B cell (primary cell): ENCODE measurements at regions not wholly inside any gene's neighbourhood (a gene's known extent, or its start where the extent isn't known, plus 50 kb on each side); places are given as distances from the start of the nearest gene placed in this dataset.

ENCODE experiments used
- ATAC-seq: fragments of 200-7000 bp; cut with Tn5 transposase; one replicate; pipeline ENCODE4 v1.10.0; 2021; ENCODE audit warnings: low read depth, mild to moderate bottlenecking, moderate number of reproducible peaks, moderate library complexity
- CTCF ChIA-PET: fragments of 350-600 bp; sonication (Branson Sonifier 250); formaldehyde crosslinking; loops from one replicate; lab custom pipeline; 2021; ENCODE audit warnings: antibody characterized with exemption, inconsistent platforms; lab: Charles Lee
- POLR2A ChIA-PET: fragments of 350-600 bp; sonication (Branson Sonifier 250); formaldehyde crosslinking; loops from one replicate; lab custom pipeline; 2021; ENCODE audit warnings: antibody characterized with exemption; lab: Charles Lee
- DNase-seq: peaks from one replicate; pipeline ENCODE4 v3.0.0; 2013
- H2AFZ ChIP-seq: 2 replicates; pipeline ENCODE4 v1.6.1; 2012; ENCODE audit warnings: mild to moderate bottlenecking, low read depth, low read length; ENCODE audit not compliant: insufficient read depth, poor library complexity, severe bottlenecking
- H3K27ac ChIP-seq, 2 donors: 1 replicate in 1 of 2; 2 replicates in 1 of 2; pipeline ENCODE4 v1.5.1; 2012 to 2013; ENCODE audit warnings: low read length in 2 of 2, mild to moderate bottlenecking in 2 of 2, moderate library complexity in 1 of 2
- H3K27me3 ChIP-seq, 4 experiments: fragments of 200-600 bp in 1 of 4; sonication (generic) in 1 of 4; replicated peaks in 1 of 4; 1 replicate in 2 of 4; 2 replicates in 2 of 4; pipeline versions ENCODE4 v1.6.1 to v1.7.0; 2013 to 2016; ENCODE audit warnings: low read length in 3 of 4, mild to moderate bottlenecking in 2 of 4, mixed read lengths in 1 of 4, moderate library complexity in 1 of 4; ENCODE audit not compliant: insufficient read depth in 4 of 4, control insufficient read depth in 3 of 4; ENCODE audit errors: control extremely low read depth in 1 of 4
- H3K36me3 ChIP-seq, 2 experiments: replicated peaks in 1 of 2; 1 replicate in 1 of 2; 2 replicates in 1 of 2; pipeline versions ENCODE4 v1.6.1 to v1.7.1; 2013; ENCODE audit warnings: low read length in 1 of 2; ENCODE audit not compliant: insufficient read depth in 2 of 2, control insufficient read depth in 1 of 2; ENCODE audit errors: control extremely low read depth in 1 of 2, extremely low read depth in 1 of 2
- H3K4me1 ChIP-seq, 2 donors: fragments of 200-600 bp in 1 of 2; sonication (generic) in 1 of 2; 1 replicate in 1 of 2; 2 replicates in 1 of 2; pipeline versions ENCODE4 v1.5.1 to v1.6.1; 2013 to 2017; ENCODE audit warnings: low read length in 2 of 2; ENCODE audit not compliant: control insufficient read depth in 2 of 2, insufficient read depth in 2 of 2
- H3K4me2 ChIP-seq: replicated peaks from 2 replicates; pipeline ENCODE3; 2012; ENCODE audit warnings: mild to moderate bottlenecking, low read depth, low read length; ENCODE audit not compliant: poor library complexity, severe bottlenecking
- H3K4me3 ChIP-seq, 5 experiments: fragments of 200-600 bp in 1 of 5; sonication (generic) in 1 of 5; 1 replicate in 3 of 5; 2 replicates in 2 of 5; pipeline versions ENCODE4 v1.5.1 to v1.7.0; 2011 to 2016; ENCODE audit warnings: low read length in 4 of 5, mild to moderate bottlenecking in 4 of 5, low read depth in 2 of 5, control low read depth in 1 of 5, moderate library complexity in 1 of 5; ENCODE audit not compliant: insufficient read depth in 1 of 5; ENCODE audit errors: control extremely low read depth in 1 of 5, extremely low read depth in 1 of 5
- H3K79me2 ChIP-seq: fragments of 200-600 bp; sonication (generic); one replicate; pipeline ENCODE4 v1.6.0; 2016; ENCODE audit warnings: low read length; ENCODE audit not compliant: control insufficient read depth, insufficient read depth
- H3K9ac ChIP-seq: fragments of 200-600 bp; sonication (generic); 2 replicates; pipeline ENCODE4 v1.6.1; 2017; ENCODE audit warnings: mild to moderate bottlenecking, low read length, moderate library complexity
- H3K9me3 ChIP-seq, 3 donors: one replicate each; pipeline versions ENCODE4 v1.6.1 to v1.7.1; 2013; ENCODE audit warnings: low read length in 2 of 3; ENCODE audit not compliant: control insufficient read depth in 2 of 3, insufficient read depth in 1 of 3; ENCODE audit errors: control extremely low read depth in 1 of 3
- H4K20me1 ChIP-seq: 2 replicates; pipeline ENCODE4 v1.6.0; 2012; ENCODE audit warnings: mild to moderate bottlenecking, low read length; ENCODE audit not compliant: insufficient read depth, control insufficient read depth, poor library complexity, severe bottlenecking
- H3K27ac Mint-ChIP-seq: one replicate; pipeline ENCODE4 v1.8.0; 2021; ENCODE audit warnings: mixed read lengths
- H3K27me3 Mint-ChIP-seq: one replicate; pipeline ENCODE4 v1.8.0; 2021; ENCODE audit warnings: mixed read lengths
- H3K4me1 Mint-ChIP-seq: one replicate; pipeline ENCODE4 v1.8.0; 2021; ENCODE audit warnings: mixed read lengths
- H3K4me3 Mint-ChIP-seq: one replicate; pipeline ENCODE4 v1.8.0; 2021; ENCODE audit warnings: mixed read lengths
- H3K9me3 Mint-ChIP-seq: one replicate; pipeline ENCODE4 v1.8.0; 2022; ENCODE audit warnings: mixed read lengths; ENCODE audit not compliant: insufficient read depth
- CTCF ChIP-seq: fragments of 200-600 bp; IDR thresholded peaks from one replicate; pipeline ENCODE4 v1.8.0; 2022; ENCODE audit warnings: antibody characterized with exemption, mild to moderate bottlenecking
- EZH2 ChIP-seq: IDR thresholded peaks from 2 replicates; pipeline ENCODE4 v1.6.1; 2012; ENCODE audit warnings: borderline replicate concordance, low read depth, mild to moderate bottlenecking, moderate library complexity, low read length; ENCODE audit not compliant: insufficient read depth, poor library complexity, severe bottlenecking
- WGBS: methylation state at CpG from one replicate; pipeline ENCODE4 v1.1.5; 2013; ENCODE audit warnings: missing lambda C conversion rate; ENCODE audit not compliant: insufficient coverage; 5-methylcytosine and 5-hydroxymethylcytosine counted together
- intact Hi-C: fragments of 100-400 bp; cut with micrococcal nuclease; formaldehyde crosslinking; loops from one replicate; pipeline ENCODE4 v1.10.0; 2022

- TF ChIP-seq CTCF: no peak
- TF ChIP-seq EZH2: no peak
- ChIA-PET CTCF (no interaction called here), POLR2A (no interaction called here)
- Histone ChIP-seq H3K4me3 (no peak overlapping the region), H3K36me3 (no peaks in the 10 kb centered on the region), H3K4me1 (peaks cover 0 to 5% of the 10 kb centered on the region in 2 donors), H3K9me3 (peaks cover 0 to 5% (median 0%) of the 10 kb centered on the region in 3 donors), H3K79me2 (no peaks in the 10 kb centered on the region), H4K20me1 (no peaks in the 10 kb centered on the region), H2AFZ (no peak overlapping the region), H3K4me2 (no peak overlapping the region), H3K9ac (no peak overlapping the region), H3K27ac (no peak overlapping the region), H3K27me3 (no peaks in the 10 kb centered on the region)
- 100% methylated on average over 4 of the region's 8 CpGs for WGBS
- H3K4me3 Mint-ChIP-seq: no peak overlapping the region
- peaks cover 24% of the 10 kb centered on the region for H3K4me1 Mint-ChIP-seq
- intact Hi-C loops: no loop called here
- no peaks in the 10 kb centered on the region for H3K27me3 Mint-ChIP-seq
- H3K27ac Mint-ChIP-seq: no peak overlapping the region
- ATAC-seq (no peak), DNase-seq (no peak)
- H3K9me3 Mint-ChIP-seq: peaks cover 2% of the 10 kb centered on the region
These were observed 210.5 kb upstream of the NREP start for GRCh38 chr5:111967463-111967862.

- Histone ChIP-seq H4K20me1 (no peaks in the 10 kb centered on the region), H3K9me3 (peaks cover 0 to 5% (median 0%) of the 10 kb centered on the region in 3 donors), H3K36me3 (no peaks in the 10 kb centered on the region), H3K27ac (no peak overlapping the region), H3K4me1 (peaks cover 5 to 7% of the 10 kb centered on the region in 2 donors), H3K9ac (no peak overlapping the region), H3K4me2 (peak overlapping the region; percentile 7), H3K4me3 (no peak overlapping the region), H3K27me3 (no peaks in the 10 kb centered on the region), H2AFZ (no peak overlapping the region), H3K79me2 (no peaks in the 10 kb centered on the region)
- TF ChIP-seq EZH2 (no peak), CTCF (no peak)
- Mint-ChIP-seq H3K9me3 (peaks cover 2% of the 10 kb centered on the region), H3K27me3 (no peaks in the 10 kb centered on the region), H3K4me1 (peaks cover 33% of the 10 kb centered on the region), H3K4me3 (no peak overlapping the region), H3K27ac (no peak overlapping the region)
- no peak for ATAC-seq
- intact Hi-C loops: no loop called here
- CTCF ChIA-PET: no interaction called here
- DNase-seq: no peak
- POLR2A ChIA-PET: no interaction called here
These were observed 209.3 kb upstream of the NREP start for GRCh38 chr5:111966290-111966689.
